H1 (cell line): ENCODE measurements at regions not wholly inside any gene's neighbourhood (a gene's known extent, or its start where the extent isn't known, plus 50 kb on each side); places are given as distances from the start of the nearest gene placed in this dataset.

Experiments
- CTCF ChIA-PET: fragments of 300-600 bp; sonication (Branson Sonifier 250); formaldehyde crosslinking; loops from one replicate; lab custom pipeline; 2021; ENCODE audit not compliant: partially characterized antibody; lab: Charles Lee
- POLR2A ChIA-PET: fragments of 300-600 bp; sonication (Branson Sonifier 250); formaldehyde crosslinking; loops from one replicate; lab custom pipeline; 2021; ENCODE audit warnings: inconsistent platforms; ENCODE audit not compliant: partially characterized antibody; lab: Charles Lee
- DNase-seq, 2 experiments: peaks; one replicate each; pipeline versions ENCODE4 v3.0.0 to v3.0.0-alpha.2; 2010 to 2022; ENCODE audit warnings: low spot score in 2 of 2, low read depth in 1 of 2, mixed read lengths in 1 of 2
- FAIRE-seq: peaks from 2 replicates; lab custom pipeline; 2011; peaks lifted over from hg19 to GRCh38; lab: Jason Lieb, UNC
- H2AFZ ChIP-seq: 2 replicates; pipeline ENCODE4 v1.8.1; 2012; ENCODE audit warnings: low read length, inconsistent platforms
- H2AK5ac ChIP-seq: 2 replicates; pipeline ENCODE4 v1.6.1; 2013; ENCODE audit warnings: low read depth, low read length
- H2BK120ac ChIP-seq: replicated peaks from 2 replicates; pipeline ENCODE3; 2013; ENCODE audit warnings: low read depth, low read length, inconsistent platforms
- H2BK12ac ChIP-seq: 2 replicates; pipeline ENCODE4 v1.6.1; 2013; ENCODE audit warnings: low read depth, low read length
- H2BK15ac ChIP-seq: 2 replicates; pipeline ENCODE4 v1.6.1; 2013; ENCODE audit warnings: low read length
- H2BK20ac ChIP-seq: 2 replicates; pipeline ENCODE4 v1.6.1; 2013; ENCODE audit warnings: low read length
- H2BK5ac ChIP-seq: 2 replicates; pipeline ENCODE4 v1.6.1; 2013; ENCODE audit warnings: low read depth, low read length
- H3K14ac ChIP-seq: 2 replicates; pipeline ENCODE4 v1.6.1; 2013; ENCODE audit warnings: inconsistent platforms; ENCODE audit not compliant: insufficient read length
- H3K18ac ChIP-seq: 2 replicates; pipeline ENCODE4 v1.6.1; 2013; ENCODE audit warnings: low read length; ENCODE audit errors: extremely low read depth
- H3K23ac ChIP-seq: 2 replicates; pipeline ENCODE4 v1.6.1; 2013; ENCODE audit warnings: inconsistent platforms; ENCODE audit not compliant: insufficient read length
- H3K23me2 ChIP-seq: 2 replicates; pipeline ENCODE4 v1.6.1; 2013; ENCODE audit warnings: low read depth, low read length
- H3K27ac ChIP-seq: 2 replicates; pipeline ENCODE4 v1.6.1; 2011; ENCODE audit warnings: low read depth, low read length, inconsistent platforms
- H3K27me3 ChIP-seq, 4 experiments: replicated peaks in 1 of 4; 1 replicate in 1 of 4; 2 replicates in 3 of 4; pipeline versions ENCODE4 v1.6.1 to v1.8.1; 2011 to 2013; ENCODE audit warnings: low read length in 3 of 4, mild to moderate bottlenecking in 3 of 4, inconsistent platforms in 2 of 4, mixed read lengths in 2 of 4, moderate library complexity in 1 of 4; ENCODE audit not compliant: control insufficient read depth in 3 of 4, insufficient read depth in 3 of 4; ENCODE audit errors: extremely low read depth in 1 of 4
- H3K36me3 ChIP-seq, 4 experiments: 2 replicates each; pipeline versions ENCODE4 v1.6.1 to v1.8.1; 2011 to 2013; ENCODE audit warnings: mild to moderate bottlenecking in 4 of 4, low read length in 3 of 4, moderate library complexity in 2 of 4, control low read depth in 1 of 4, inconsistent platforms in 1 of 4; ENCODE audit not compliant: insufficient read depth in 4 of 4, control insufficient read depth in 2 of 4
- H3K4ac ChIP-seq: replicated peaks from 2 replicates; pipeline ENCODE3; 2013; ENCODE audit warnings: low read length, low read depth, mixed read lengths, inconsistent platforms; ENCODE audit not compliant: insufficient read length
- H3K4me1 ChIP-seq, 4 experiments: replicated peaks in 1 of 4; 1 replicate in 1 of 4; 2 replicates in 3 of 4; pipeline versions ENCODE4 v1.6.1 to v1.8.1; 2011 to 2013; ENCODE audit warnings: low read length in 3 of 4, inconsistent platforms in 2 of 4, mixed read lengths in 1 of 4; ENCODE audit not compliant: insufficient read depth in 4 of 4, control insufficient read depth in 3 of 4
- H3K4me2 ChIP-seq, 2 experiments: 2 replicates each; pipeline versions ENCODE4 v1.6.1 to v1.8.1; 2011 to 2013; ENCODE audit warnings: low read depth in 2 of 2, low read length in 2 of 2, control low read depth in 1 of 2, inconsistent platforms in 1 of 2, mild to moderate bottlenecking in 1 of 2; ENCODE audit not compliant: insufficient read depth in 1 of 2
- H3K4me3 ChIP-seq, 4 experiments: fragments of 200-600, 300-600 bp in 1 of 4; sonication (generic), shearing (Covaris generic), sonication (Bioruptor Twin) in 1 of 4; 2 replicates each; pipeline versions ENCODE4 v1.5.1 to v1.8.1; 2011 to 2016; ENCODE audit warnings: low read length in 4 of 4, low read depth in 3 of 4, control low read depth in 2 of 4, inconsistent platforms in 2 of 4, mild to moderate bottlenecking in 2 of 4, mixed read lengths in 1 of 4, moderate library complexity in 1 of 4; ENCODE audit not compliant: insufficient read depth in 2 of 4; ENCODE audit errors: extremely low read depth in 1 of 4
- H3K56ac ChIP-seq: replicated peaks from 2 replicates; pipeline ENCODE3; 2013; ENCODE audit warnings: low read depth, mild to moderate bottlenecking, mixed read lengths, low read length, inconsistent platforms; ENCODE audit not compliant: insufficient read length
- H3K79me1 ChIP-seq: 2 replicates; pipeline ENCODE4 v1.6.1; 2013; ENCODE audit warnings: low read depth, low read length, control low read depth
- H3K79me2 ChIP-seq, 2 experiments: 2 replicates each; pipeline versions ENCODE4 v1.6.1 to v1.8.1; 2012 to 2013; ENCODE audit warnings: low read length in 2 of 2, mild to moderate bottlenecking in 2 of 2, inconsistent platforms in 1 of 2; ENCODE audit not compliant: insufficient read depth in 2 of 2, control insufficient read depth in 1 of 2
- H3K9ac ChIP-seq, 4 experiments: replicated peaks in 1 of 4; 1 replicate in 1 of 4; 2 replicates in 3 of 4; pipeline versions ENCODE4 v1.6.1 to v1.8.1; 2011 to 2013; ENCODE audit warnings: low read depth in 3 of 4, low read length in 3 of 4, control low read depth in 2 of 4, mild to moderate bottlenecking in 2 of 4, moderate library complexity in 2 of 4, inconsistent platforms in 1 of 4; ENCODE audit errors: extremely low read depth in 1 of 4
- H3K9me3 ChIP-seq, 2 experiments: 2 replicates each; pipeline versions ENCODE4 v1.6.1 to v1.8.1; 2012 to 2013; ENCODE audit warnings: mild to moderate bottlenecking in 2 of 2, moderate library complexity in 2 of 2, control low read depth in 1 of 2, inconsistent platforms in 1 of 2, low read depth in 1 of 2, low read length in 1 of 2, mixed read lengths in 1 of 2; ENCODE audit not compliant: insufficient read depth in 2 of 2
- H4K20me1 ChIP-seq, 2 experiments: replicated peaks in 1 of 2; 2 replicates each; pipeline versions ENCODE3 to v1.8.1; 2011 to 2013; ENCODE audit warnings: inconsistent platforms in 2 of 2, low read length in 2 of 2, mild to moderate bottlenecking in 1 of 2; ENCODE audit not compliant: insufficient read depth in 2 of 2, control insufficient read depth in 1 of 2
- H4K5ac ChIP-seq: 2 replicates; pipeline ENCODE4 v1.6.1; 2013; ENCODE audit warnings: low read length, low read depth, mixed read lengths, inconsistent platforms; ENCODE audit not compliant: insufficient read length
- H4K8ac ChIP-seq: 2 replicates; pipeline ENCODE4 v1.8.0; 2013; ENCODE audit warnings: mild to moderate bottlenecking, moderate library complexity, low read length, inconsistent platforms; ENCODE audit not compliant: insufficient read depth; ENCODE audit errors: extremely low read depth
- H4K91ac ChIP-seq: replicated peaks from 2 replicates; pipeline ENCODE3; 2013; ENCODE audit warnings: low read length, mixed read lengths, inconsistent platforms; ENCODE audit not compliant: insufficient read length
- CTBP2 ChIP-seq: IDR thresholded peaks from 2 replicates; pipeline ENCODE4 v1.7.0; 2011; ENCODE audit warnings: borderline replicate concordance, mild to moderate bottlenecking, moderate library complexity, mixed read lengths, low read length; ENCODE audit not compliant: insufficient read depth, insufficient read length
- JUND ChIP-seq: IDR thresholded peaks from 2 replicates; pipeline ENCODE4 v1.6.1; 2011; ENCODE audit warnings: mild to moderate bottlenecking, improper control_type of control experiment, low read length
- RAD21 ChIP-seq, 2 experiments: IDR thresholded peaks in 1 of 2; conservative IDR thresholded peaks in 1 of 2; 2 replicates each; pipeline ENCODE4 v1.6.1; 2011; ENCODE audit warnings: low read depth in 2 of 2, low read length in 2 of 2, improper control_type of control experiment in 1 of 2, inconsistent platforms in 1 of 2, mild to moderate bottlenecking in 1 of 2, moderate library complexity in 1 of 2
- RFX5 ChIP-seq: IDR thresholded peaks from 2 replicates; pipeline ENCODE4 v1.6.1; 2011; ENCODE audit warnings: low read depth, low read length, improper control_type of control experiment, borderline replicate concordance
- RNF2 ChIP-seq: fragments of 200-900, 300-1000 bp; sonication (generic); IDR thresholded peaks from 2 replicates; pipeline ENCODE4 v1.7.1; 2016; ENCODE audit warnings: borderline replicate concordance, low read depth, mild to moderate bottlenecking, antibody characterized with exemption, low read length; ENCODE audit not compliant: poor library complexity, severe bottlenecking; ENCODE audit errors: missing control alignments
- TEAD4 ChIP-seq: IDR thresholded peaks from 2 replicates; pipeline ENCODE4 v1.6.1; 2012; ENCODE audit warnings: low read depth, low read length, inconsistent platforms, mixed read lengths
- WGBS, 2 experiments: shearing (Covaris generic) in 1 of 2; methylation state at CpG; one replicate each; pipeline versions ENCODE4 v1.1.6 to v1.1.7; 2013 to 2015; ENCODE audit warnings: low lambda C conversion rate in 2 of 2, mixed read lengths in 2 of 2, inconsistent platforms in 1 of 2, low coverage in 1 of 2, missing lambda C conversion rate in 1 of 2; ENCODE audit not compliant: insufficient replicate concordance in 2 of 2, insufficient coverage in 1 of 2, insufficient read length in 1 of 2; ENCODE audit errors: extremely low coverage in 1 of 2, missing lambda C conversion rate in 1 of 2; 5-methylcytosine and 5-hydroxymethylcytosine counted together

- DNase-seq, result no peak
- Histone ChIP-seq H3K4me1 (peaks cover 8 to 44% (median 23%) of the 10 kb centered on the region in 4 experiments), H3K9ac (no peak overlapping the region), H4K5ac (no peak overlapping the region), H3K14ac (no peak overlapping the region), H3K4me2 (0 out of 4 replicates have a peak overlapping the region, but pooled peaks of 1 of the 2 experiments have one; percentile 15), H3K79me1 (peaks cover 2% of the 10 kb centered on the region; the same call in 1 of the 2 replicates), H2BK20ac (no peak overlapping the region), H3K23me2 (no peaks in the 10 kb centered on the region), H2AFZ (no peak overlapping the region), H3K27ac (no peak overlapping the region), H3K56ac (no peak overlapping the region), H3K23ac (no peak overlapping the region), H3K18ac (no peak overlapping the region; the same call in 1 of the 2 replicates), H2BK5ac (peak overlapping the region; percentile 26; the same call in 1 of the 2 replicates), H2BK120ac (no peak overlapping the region), H3K36me3 (no peaks in the 10 kb centered on the region), H3K9me3 (no peaks in the 10 kb centered on the region), H4K8ac (no peak overlapping the region), H4K91ac (peak overlapping the region; percentile 35), H3K27me3 (no peaks in the 10 kb centered on the region), H4K20me1 (peaks cover 0 to 2% of the 10 kb centered on the region in 2 experiments), H2BK12ac (peak overlapping the region; percentile 88; the same call in 1 of the 2 replicates), H3K4me3 (no peak overlapping the region), H3K4ac (no peak overlapping the region), H2AK5ac (peak overlapping the region; percentile 41), H2BK15ac (peak overlapping the region; percentile 47; the same call in 1 of the 2 replicates), H3K79me2 (no peaks in the 10 kb centered on the region; a peak in 1 of 4 replicates)
- no peak for FAIRE-seq
- POLR2A ChIA-PET, result interaction anchor here (0.6 to 14.0 kb wide), 6 partner anchors 9 to 285 kb away, joined by 3 to 186 read pairs (median 4); partner anchors contain the start of gene SUMO1
- TF ChIP-seq RAD21 (IDR thresholded peaks at IDR 0.05 in 1 of 2, conservative IDR thresholded peaks at IDR 0.05 in 1 of 2; ENCODE audit: low read depth in 2 of 2, low read length in 2 of 2) (no peak), RNF2 (no peak), CTBP2 (no peak), TEAD4 (no peak), RFX5 (no peak), JUND (no peak)
- 84% methylated on average over 4 of the region's 4 CpGs; no CpG with 5 or more reads in 1 of the 2 experiments for WGBS, 2 experiments
- CTCF ChIA-PET, result interaction anchor here (0.6 to 2.3 kb wide), 10 partner anchors 12 to 156 kb away, joined by 3 to 10 read pairs (median 3); no protein-coding TSS in a partner anchor
Measured at GRCh38 chr2:201953396-201953795, 80.3 kb upstream of the FZD7 start.
